IPS DF 6.9 (cell line): ENCODE measurements at regions not wholly inside any gene's neighbourhood (a gene's known extent, or its start where the extent isn't known, plus 50 kb on each side); places are given as distances from the start of the nearest gene placed in this dataset.

Experiments used
- DNase-seq: peaks from one replicate; pipeline ENCODE4 v3.0.0-alpha.2; 2013; ENCODE audit warnings: low read depth, low spot score
- H3K27ac ChIP-seq: one replicate; pipeline ENCODE4 v1.5.1; 2013; ENCODE audit warnings: low read length, control low read depth
- H3K27me3 ChIP-seq: 2 replicates; pipeline ENCODE4 v1.6.1; 2013; ENCODE audit warnings: mild to moderate bottlenecking, low read length; ENCODE audit not compliant: control insufficient read depth, insufficient read depth
- H3K36me3 ChIP-seq: 2 replicates; pipeline ENCODE4 v1.6.1; 2013; ENCODE audit warnings: low read length; ENCODE audit not compliant: control insufficient read depth, insufficient read depth
- H3K4me1 ChIP-seq: 2 replicates; pipeline ENCODE4 v1.6.1; 2013; ENCODE audit warnings: low read length; ENCODE audit not compliant: control insufficient read depth, insufficient read depth
- H3K4me3 ChIP-seq: 2 replicates; pipeline ENCODE4 v1.5.1; 2013; ENCODE audit warnings: mild to moderate bottlenecking, low read length
- H3K9me3 ChIP-seq: 2 replicates; pipeline ENCODE4 v1.6.1; 2013; ENCODE audit warnings: low read length, inconsistent platforms; ENCODE audit not compliant: control insufficient read depth, insufficient read depth
- WGBS: extraction: QIAGEN DNeasy Blood & Tissue Kit; methylation state at CpG from one replicate; pipeline ENCODE4 v1.1.7; 2013; ENCODE audit warnings: mixed read lengths, missing lambda C conversion rate; ENCODE audit not compliant: insufficient read length, insufficient coverage; 5-methylcytosine and 5-hydroxymethylcytosine counted together

DNA sequence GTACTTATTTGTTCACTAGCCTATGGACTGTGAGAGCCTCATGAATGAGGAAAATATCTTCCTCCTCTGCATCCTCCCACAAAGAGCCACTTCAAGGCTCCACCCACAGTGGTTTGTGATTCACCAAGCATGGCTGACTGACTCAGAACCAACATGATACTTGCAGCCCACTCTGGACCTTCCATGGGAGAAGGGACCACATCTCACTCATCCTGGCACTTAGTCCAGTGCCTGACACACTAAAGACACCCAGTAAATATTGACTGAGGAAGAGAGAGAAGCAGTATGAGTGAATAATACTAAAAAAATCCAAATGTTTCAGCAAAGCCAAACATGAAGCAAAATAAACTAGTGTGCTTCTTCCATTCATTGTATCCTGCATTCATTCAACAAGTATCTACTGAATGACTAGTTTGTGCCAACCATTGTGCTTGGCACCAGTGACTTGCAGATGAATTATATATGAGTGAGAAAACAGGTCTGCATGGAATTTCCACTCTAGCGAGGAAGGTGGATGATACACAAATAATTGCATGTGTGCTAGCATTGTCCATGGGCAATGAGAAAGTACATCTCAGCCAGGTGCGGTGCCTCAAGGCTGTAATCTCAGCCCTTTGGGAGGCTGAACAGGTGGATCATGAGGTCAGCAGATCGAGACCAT, 54.9 kb upstream of the BLID start:
- Histone ChIP-seq H3K9me3 (no peaks in the 10 kb centered on the region), H3K4me1 (no peaks in the 10 kb centered on the region), H3K36me3 (no peaks in the 10 kb centered on the region), H3K4me3 (no peak overlapping the region), H3K27ac (no peak overlapping the region), H3K27me3 (no peaks in the 10 kb centered on the region)
- DNase-seq: no peak
- no CpG with 5 or more reads among the region's 3 CpGs for WGBS

DNA sequence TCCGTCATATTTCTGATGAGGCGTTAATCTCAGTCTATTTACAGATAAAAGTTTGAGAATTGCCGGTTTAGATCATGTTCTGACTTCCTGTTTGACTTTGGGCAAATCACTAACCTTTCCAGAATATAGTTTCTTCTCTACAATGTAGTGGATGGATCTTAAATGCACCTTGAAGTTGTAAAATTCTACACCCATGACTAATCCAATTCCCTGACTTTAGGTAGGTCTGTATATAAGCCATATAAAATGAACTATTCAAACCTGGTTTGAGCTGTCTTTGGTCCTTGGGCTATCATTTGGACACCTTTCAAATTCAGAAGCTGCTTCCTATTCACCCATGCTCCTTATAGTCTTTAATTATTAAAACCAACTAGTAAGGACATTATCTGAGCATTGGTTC, 52.2 kb upstream of the BLID start:
- Histone ChIP-seq H3K36me3 (no peaks in the 10 kb centered on the region), H3K4me1 (no peaks in the 10 kb centered on the region), H3K9me3 (no peaks in the 10 kb centered on the region), H3K4me3 (no peak overlapping the region), H3K27me3 (no peaks in the 10 kb centered on the region; the same call in 1 of the 2 replicates), H3K27ac (no peak overlapping the region)
- no peak for DNase-seq
- no CpG with 5 or more reads among the region's 3 CpGs for WGBS

DNA sequence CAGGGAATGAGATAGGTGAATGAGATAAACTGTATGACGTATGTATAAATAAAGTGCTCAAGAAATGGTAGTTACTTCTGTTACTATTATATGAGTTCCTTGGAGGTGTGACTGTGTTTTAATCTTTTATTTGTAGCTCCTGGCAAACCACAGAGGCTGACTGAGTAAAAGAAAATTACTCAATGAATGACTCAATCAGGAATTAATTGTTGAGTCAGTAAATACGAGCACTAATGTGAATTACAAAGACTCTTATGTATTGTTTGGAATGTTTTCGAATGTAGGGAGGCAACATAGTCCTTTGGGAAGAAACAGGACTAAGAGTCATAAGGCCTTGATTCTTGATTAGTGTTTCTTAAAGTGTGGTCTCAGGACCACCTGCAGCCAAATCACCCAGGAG, 51.1 kb upstream of the BLID start:
- Histone ChIP-seq H3K4me1 (no peaks in the 10 kb centered on the region), H3K36me3 (no peaks in the 10 kb centered on the region), H3K27ac (no peak overlapping the region), H3K4me3 (no peak overlapping the region), H3K9me3 (no peaks in the 10 kb centered on the region), H3K27me3 (no peaks in the 10 kb centered on the region; the same call in 1 of the 2 replicates)
- no CpG with 5 or more reads among the region's 3 CpGs for WGBS
- no peak for DNase-seq

- Histone ChIP-seq H3K27me3 (no peaks in the 10 kb centered on the region; the same call in 1 of the 2 replicates), H3K4me3 (no peak overlapping the region), H3K36me3 (no peaks in the 10 kb centered on the region), H3K4me1 (no peaks in the 10 kb centered on the region), H3K9me3 (no peaks in the 10 kb centered on the region), H3K27ac (no peak overlapping the region)
- WGBS: 100% methylated on average over 3 of the region's 7 CpGs
- DNase-seq: no peak
Observed at GRCh38 chr11:122165607-122166371, 49.8 kb upstream of the BLID start.
